ENCODE measurements at regions not wholly inside any gene's neighbourhood (a gene's known extent, or its start where the extent isn't known, plus 50 kb on each side); places are given as distances from the start of the nearest gene placed in this dataset.

- H3K27ac ChIP-seq, result no peak overlapping the region
- DNase-seq, result no peak
- H3K27me3 ChIP-seq, result no peaks in the 10 kb centered on the region
- no peaks in the 10 kb centered on the region for H3K9me3 ChIP-seq
- 56 to 70% (median 64%) methylated on average over 1 of the region's 1 CpG for WGBS, 5 donors
- TF ChIP-seq EP300 (IDR thresholded peaks at IDR 0.05) (no peak), POLR2AphosphoS5 (IDR thresholded peaks at IDR 0.05) (no peak), POLR2A (IDR thresholded peaks at IDR 0.05) (no peak), CTCF (IDR thresholded peaks at IDR 0.05) (no peak)
- intact Hi-C loops (cut with DNase I; ENCODE audit: low total_unique reads), result no loop called here
- H3K4me1 ChIP-seq, result no peaks in the 10 kb centered on the region
- H3K4me3 ChIP-seq, result no peak overlapping the region
- H3K36me3 ChIP-seq, result no peaks in the 10 kb centered on the region
Measured at GRCh38 chr14:30305346-30305745, 253.6 kb upstream of the G2E3 start.

GRCh38 chr14:30309405-30309804 lies 249.6 kb upstream of the G2E3 start:
- Histone ChIP-seq H3K36me3 (no peaks in the 10 kb centered on the region), H3K9me3 (peaks cover 0 to under 1% (median 0%) of the 10 kb centered on the region in 4 donors), H3K27me3 (no peaks in the 10 kb centered on the region), H3K27ac (no peak overlapping the region), H3K4me1 (no peaks in the 10 kb centered on the region), H3K4me3 (no peak overlapping the region)
- DNase-seq, result no peak
- TF ChIP-seq CTCF (IDR thresholded peaks at IDR 0.05) (no peak), POLR2AphosphoS5 (IDR thresholded peaks at IDR 0.05) (no peak), POLR2A (IDR thresholded peaks at IDR 0.05) (no peak), EP300 (IDR thresholded peaks at IDR 0.05) (no peak)
- intact Hi-C loops (cut with DNase I; ENCODE audit: low total_unique reads), result no loop called here
- WGBS, 5 donors, result 77 to 91% (median 85%) methylated on average over 2 of the region's 2 CpGs

DNA sequence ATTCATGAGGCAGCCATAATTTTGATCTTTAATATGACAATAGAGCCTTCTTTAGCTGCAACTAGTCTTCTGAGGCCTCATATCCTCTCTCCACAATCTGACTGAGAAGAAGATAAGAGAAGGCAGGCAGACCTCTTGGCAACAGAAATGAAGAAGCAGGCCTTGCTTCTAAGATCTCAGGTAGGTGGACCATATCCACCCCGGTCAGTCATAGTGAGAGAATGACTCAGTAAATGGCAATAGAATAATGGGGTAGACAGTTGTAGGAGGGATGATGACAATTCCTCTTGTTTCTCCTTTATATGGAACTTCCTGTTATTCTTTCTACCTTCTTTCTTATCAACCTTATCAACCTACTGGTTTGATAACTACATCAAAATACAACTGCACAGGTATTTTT lies 246.7 kb upstream of the G2E3 start:
- Histone ChIP-seq H3K27me3 (no peaks in the 10 kb centered on the region), H3K27ac (no peak overlapping the region), H3K4me3 (no peak overlapping the region), H3K9me3 (peaks cover 0 to 16% (median 5%) of the 10 kb centered on the region in 4 donors), H3K4me1 (no peaks in the 10 kb centered on the region), H3K36me3 (no peaks in the 10 kb centered on the region)
- DNase-seq, result no peak
- WGBS, 5 donors, result 79 to 87% (median 82%) methylated on average over 1 of the region's 1 CpG
- intact Hi-C loops (cut with DNase I; ENCODE audit: low total_unique reads), result no loop called here
- TF ChIP-seq CTCF (IDR thresholded peaks at IDR 0.05), result no peak
- no peak for TF ChIP-seq EP300 (IDR thresholded peaks at IDR 0.05)
- TF ChIP-seq POLR2AphosphoS5 (IDR thresholded peaks at IDR 0.05), result no peak
- TF ChIP-seq POLR2A (IDR thresholded peaks at IDR 0.05), result no peak

DNA sequence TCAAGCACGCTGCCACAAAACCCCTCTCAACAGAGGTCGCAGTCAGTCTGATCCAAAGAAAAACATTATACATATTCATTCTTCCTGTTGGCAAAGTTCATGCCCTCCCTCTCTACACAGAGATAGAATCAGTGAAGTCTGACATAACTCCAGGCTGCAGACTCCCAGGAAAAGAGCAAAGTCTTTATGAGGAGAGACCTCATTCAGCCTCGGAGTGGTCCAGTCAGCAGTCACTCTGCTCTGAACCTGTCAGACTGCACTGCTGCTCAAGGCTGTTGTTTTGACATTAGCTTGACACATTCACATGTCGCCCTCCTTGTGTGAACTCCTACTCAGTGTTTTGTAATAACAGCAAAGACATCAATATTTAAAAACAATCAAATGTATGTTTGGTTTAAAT lies 241.2 kb upstream of the G2E3 start:
- Histone ChIP-seq H3K4me1 (no peaks in the 10 kb centered on the region), H3K9me3 (peaks cover 0 to 16% (median 5%) of the 10 kb centered on the region in 4 donors), H3K4me3 (no peak overlapping the region), H3K27me3 (no peaks in the 10 kb centered on the region), H3K27ac (no peak overlapping the region), H3K36me3 (no peaks in the 10 kb centered on the region)
- intact Hi-C loops (cut with DNase I; ENCODE audit: low total_unique reads), result no loop called here
- no peak for DNase-seq
- TF ChIP-seq POLR2AphosphoS5 (IDR thresholded peaks at IDR 0.05), result no peak
- TF ChIP-seq POLR2A (IDR thresholded peaks at IDR 0.05), result no peak
- no peak for TF ChIP-seq CTCF (IDR thresholded peaks at IDR 0.05)
- TF ChIP-seq EP300 (IDR thresholded peaks at IDR 0.05), result no peak
- WGBS, 5 donors, result 50 to 60% (median 54%) methylated on average over 4 of the region's 4 CpGs

Data from stomach (tissue), 8 donors.